NCI-H1436 (cell line): ENCODE measurements at regions not wholly inside any gene's neighbourhood (a gene's known extent, or its start where the extent isn't known, plus 50 kb on each side); places are given as distances from the start of the nearest gene placed in this dataset.

Experiments
- DNase-seq: peaks from one replicate; lab custom pipeline; 2025; lab: John Stamatoyannopoulos, UW

GRCh38 chr4:130335417-130336194 lies 1239.7 kb downstream of the C4orf33 start:
- no peak for DNase-seq

GRCh38 chr4:130336585-130337217 lies 1240.7 kb downstream of the C4orf33 start:
- DNase-seq: no peak

GRCh38 chr4:130338851-130339250 lies 1242.9 kb downstream of the C4orf33 start:
- DNase-seq: no peak

- DNase-seq: no peak
These were observed 1253.8 kb downstream of the C4orf33 start for GRCh38 chr4:130349745-130350144.

GRCh38 chr4:130356873-130357272 lies 1260.9 kb downstream of the C4orf33 start:
- no peak for DNase-seq

GRCh38 chr4:130359542-130359941 lies 1263.6 kb downstream of the C4orf33 start:
- no peak for DNase-seq

GRCh38 chr4:130361616-130362015 lies 1265.7 kb downstream of the C4orf33 start:
- no peak for DNase-seq

- DNase-seq: no peak
These were observed 1272.7 kb downstream of the C4orf33 start for GRCh38 chr4:130368668-130369067.

GRCh38 chr4:130393231-130393630 lies 1297.3 kb downstream of the C4orf33 start:
- no peak for DNase-seq

- DNase-seq: no peak
These were observed 1297.7 kb downstream of the C4orf33 start for GRCh38 chr4:130393642-130394041.

- no peak for DNase-seq
These were observed 1299.9 kb downstream of the C4orf33 start for GRCh38 chr4:130395871-130396270.

GRCh38 chr4:130403221-130403620 lies 1307.3 kb downstream of the C4orf33 start:
- DNase-seq: no peak

- no peak for DNase-seq
These were observed 1320.3 kb downstream of the C4orf33 start for GRCh38 chr4:130416228-130416627.

GRCh38 chr4:130419211-130419975 lies 1323.4 kb downstream of the C4orf33 start:
- no peak for DNase-seq

- DNase-seq: no peak
These were observed 1326.3 kb downstream of the C4orf33 start for GRCh38 chr4:130422261-130422660.

- DNase-seq: peak; percentile 41
These were observed 1328.3 kb downstream of the C4orf33 start for GRCh38 chr4:130424211-130424610.

- no peak for DNase-seq
These were observed 1336.3 kb downstream of the C4orf33 start for GRCh38 chr4:130432289-130432688.

- no peak for DNase-seq
These were observed 1353.8 kb downstream of the C4orf33 start for GRCh38 chr4:130449741-130450140.

GRCh38 chr4:130468340-130468739 lies 1372.4 kb downstream of the C4orf33 start:
- no peak for DNase-seq

- DNase-seq: no peak
These were observed 1382.5 kb downstream of the C4orf33 start for GRCh38 chr4:130478406-130478805.

GRCh38 chr4:130479020-130479419 lies 1383.1 kb downstream of the C4orf33 start:
- DNase-seq: no peak

- DNase-seq: no peak
These were observed 1383.7 kb downstream of the C4orf33 start for GRCh38 chr4:130479674-130480073.

- no peak for DNase-seq
These were observed 1388.9 kb downstream of the C4orf33 start for GRCh38 chr4:130484826-130485225.
